Fibroblast of pulmonary artery (primary cell): ENCODE measurements at regions not wholly inside any gene's neighbourhood (a gene's known extent, or its start where the extent isn't known, plus 50 kb on each side); places are given as distances from the start of the nearest gene placed in this dataset.

Experiments
- DNase-seq: peaks from one replicate; pipeline ENCODE4 v3.0.0-alpha.2; 2010; ENCODE audit warnings: low read depth
- H3K4me3 ChIP-seq: replicated peaks from 2 replicates; pipeline ENCODE4 v1.5.1; 2011; ENCODE audit warnings: low read depth, mild to moderate bottlenecking, control low read depth, low read length, moderate library complexity
- CTCF ChIP-seq: IDR thresholded peaks from 2 replicates; pipeline ENCODE4 v1.5.1; 2011; ENCODE audit warnings: mild to moderate bottlenecking, control low read depth, low read length, inconsistent platforms; ENCODE audit errors: missing control alignments

DNA sequence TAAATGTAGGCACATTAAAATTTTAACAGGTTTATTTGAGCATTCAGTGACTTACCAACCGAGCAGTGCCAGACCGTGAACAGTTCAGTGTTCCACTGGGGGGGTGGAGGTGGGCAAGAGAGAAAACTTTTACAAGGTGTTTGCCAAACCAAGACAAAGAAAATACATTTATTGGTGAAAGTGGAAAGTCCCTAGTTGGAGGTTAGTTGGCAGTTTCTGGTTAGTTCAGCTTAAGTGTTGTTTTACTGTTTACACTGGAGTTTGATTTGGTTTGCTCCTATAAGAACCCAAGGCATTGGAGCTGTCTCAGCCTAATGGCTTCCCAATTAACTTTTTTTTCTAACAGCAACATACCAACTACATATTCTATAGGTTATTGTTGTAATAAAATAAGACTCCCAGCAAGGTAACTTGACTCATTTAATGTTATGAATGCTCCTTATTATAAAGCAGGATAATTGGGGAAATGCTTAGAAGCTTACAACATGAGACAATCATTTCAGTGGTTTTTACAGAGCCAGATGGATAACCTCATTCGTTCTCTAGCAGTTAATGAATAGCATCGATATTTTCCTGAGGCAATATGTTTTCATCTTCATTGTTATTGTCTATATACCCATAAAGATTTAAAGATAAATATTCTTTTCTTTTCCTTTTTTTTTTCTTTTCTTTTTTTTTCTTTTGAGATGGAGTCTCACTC is 115.8 kb downstream of the ETNK1 start:
- H3K4me3 ChIP-seq = no peak overlapping the region
- DNase-seq = no peak
- TF ChIP-seq CTCF = no peak

DNA sequence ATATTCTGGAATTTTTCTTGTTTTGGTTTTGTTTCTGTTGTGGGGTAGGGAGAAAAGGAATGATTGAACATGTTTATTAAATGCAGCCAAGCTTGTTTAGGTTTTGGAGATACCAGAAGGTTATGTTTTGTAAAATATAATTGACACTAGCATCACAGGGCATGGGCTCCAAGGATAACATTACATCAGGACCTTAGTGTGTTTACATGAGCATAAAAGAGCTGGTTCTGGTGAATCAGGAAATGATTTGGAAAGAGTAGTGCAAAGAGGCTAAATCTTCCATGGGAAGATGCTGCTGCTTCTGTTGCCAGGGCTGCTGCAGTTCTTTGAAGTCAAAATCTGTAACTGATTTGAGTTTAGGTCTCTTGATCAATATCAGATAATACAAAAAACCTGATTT is 118.7 kb downstream of the ETNK1 start:
- DNase-seq = no peak
- TF ChIP-seq CTCF = no peak

DNA sequence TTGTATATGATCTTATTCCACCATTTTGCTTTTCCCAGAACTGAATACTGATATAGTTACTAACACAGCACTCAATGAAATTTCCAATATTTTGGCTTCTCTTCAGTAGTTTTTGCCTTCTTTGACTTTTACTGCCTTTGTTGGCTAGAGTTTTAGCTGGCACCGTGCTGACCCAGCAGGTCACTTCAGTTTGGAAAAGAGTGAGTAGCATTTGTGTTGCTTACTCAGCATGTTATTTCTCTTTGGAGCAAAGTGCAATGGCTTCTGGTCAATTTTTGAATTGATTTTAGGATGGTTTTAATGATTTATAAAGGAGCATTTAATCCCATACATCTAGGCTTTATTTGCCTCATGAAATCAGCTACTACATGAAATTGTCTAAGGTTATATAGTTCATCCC is 119.2 kb downstream of the ETNK1 start:
- TF ChIP-seq CTCF = no peak
- DNase-seq = no peak
- H3K4me3 ChIP-seq = no peak overlapping the region

More for the DNA sequence above, 118.7 kb downstream of the ETNK1 start:
- no peak overlapping the region for H3K4me3 ChIP-seq

GRCh38 chr12:22746720-22747119 is 121.7 kb downstream of the ETNK1 start:
- H3K4me3 ChIP-seq = no peak overlapping the region
- no peak for TF ChIP-seq CTCF
- DNase-seq = no peak

DNA sequence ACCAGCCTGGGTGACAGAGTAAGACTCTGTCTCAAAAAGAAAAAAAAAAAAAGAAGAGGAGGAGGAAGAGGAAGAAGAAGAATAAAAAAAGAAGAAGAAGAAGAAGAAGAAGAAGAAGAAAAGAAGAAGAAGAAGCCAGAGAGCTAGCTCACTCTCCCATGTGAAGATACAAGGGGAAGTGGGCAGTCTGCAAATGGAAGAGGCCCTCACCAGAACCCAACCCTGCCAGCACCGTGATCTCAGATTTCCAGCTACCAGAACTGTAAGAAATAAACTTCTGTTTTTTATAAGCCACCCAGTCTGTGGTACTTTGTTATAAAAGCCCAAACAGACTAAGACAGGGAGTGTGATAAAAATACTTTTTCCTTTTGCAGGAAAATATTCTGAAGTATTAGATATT is 130.7 kb downstream of the ETNK1 start:
- TF ChIP-seq CTCF = no peak
- no peak overlapping the region for H3K4me3 ChIP-seq
- DNase-seq = no peak

DNA sequence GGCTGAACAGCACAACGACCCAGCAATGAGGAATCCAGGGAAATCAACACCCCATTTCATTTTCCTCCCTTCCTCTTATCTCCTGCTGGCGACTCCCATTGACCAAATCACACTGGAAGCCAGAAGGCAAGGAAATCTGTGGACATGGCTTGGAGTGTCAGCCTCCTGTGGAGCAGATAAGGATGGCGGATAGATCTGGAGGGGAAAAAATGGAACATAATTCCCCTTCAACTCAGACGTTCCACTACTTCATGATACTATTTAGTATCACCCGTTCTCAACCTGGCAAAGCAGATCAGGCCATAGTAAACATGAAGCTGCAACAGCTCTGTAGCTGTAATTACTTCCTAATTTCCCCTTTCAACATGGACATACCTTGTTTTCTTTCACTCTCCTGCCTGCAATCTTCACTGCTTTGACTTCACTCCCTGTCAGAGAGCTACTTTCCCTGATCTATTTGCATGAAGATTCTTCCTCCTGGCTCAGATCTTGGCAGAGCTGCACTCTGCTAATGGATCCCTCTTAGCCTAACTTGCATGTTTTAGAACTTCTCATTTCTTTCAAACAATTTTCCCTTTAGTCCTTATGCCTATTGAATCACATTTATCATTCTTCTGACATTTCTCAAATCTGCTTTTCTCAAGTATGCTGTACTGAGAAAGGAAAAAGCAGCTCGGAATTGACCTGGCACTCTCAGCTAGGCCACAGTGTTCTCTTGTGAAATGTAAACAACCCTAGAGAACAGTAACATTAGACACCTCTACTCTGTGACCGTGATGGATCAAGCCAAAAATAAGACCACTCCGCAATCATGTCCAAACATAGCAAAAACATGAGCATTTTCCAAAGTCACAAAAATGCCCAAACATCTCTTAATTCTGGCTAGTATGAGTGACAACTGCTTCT is 135.1 kb downstream of the ETNK1 start:
- no peak overlapping the region for H3K4me3 ChIP-seq
- no peak for DNase-seq
- TF ChIP-seq CTCF = no peak
